Prostate gland (tissue), 2 donors: ENCODE measurements at regions not wholly inside any gene's neighbourhood (a gene's known extent, or its start where the extent isn't known, plus 50 kb on each side); places are given as distances from the start of the nearest gene placed in this dataset.

Source experiments
- POLR2A ChIP-seq: fragments of 450-650 bp; IDR thresholded peaks from one replicate; pipeline ENCODE4 v1.6.1; 2016; ENCODE audit warnings: antibody characterized with exemption, mild to moderate bottlenecking
- POLR2AphosphoS5 ChIP-seq: sonication (generic); formaldehyde crosslinking; IDR thresholded peaks from one replicate; pipeline ENCODE4 v1.6.1; 2017; ENCODE audit warnings: antibody characterized with exemption
- TF ChIP-seq, protein P1 (sequence below), 4 experiments: fragments of 200-600 bp in 2 of 4; fragments of 450-650 bp in 2 of 4; sonication (generic) in 2 of 4; IDR thresholded peaks; 1 replicate in 3 of 4; 2 replicates in 1 of 4; pipeline ENCODE4 v1.5.1; 2016 to 2019; ENCODE audit warnings: antibody characterized with exemption in 4 of 4, mild to moderate bottlenecking in 2 of 4, moderate library complexity in 2 of 4

DNA sequence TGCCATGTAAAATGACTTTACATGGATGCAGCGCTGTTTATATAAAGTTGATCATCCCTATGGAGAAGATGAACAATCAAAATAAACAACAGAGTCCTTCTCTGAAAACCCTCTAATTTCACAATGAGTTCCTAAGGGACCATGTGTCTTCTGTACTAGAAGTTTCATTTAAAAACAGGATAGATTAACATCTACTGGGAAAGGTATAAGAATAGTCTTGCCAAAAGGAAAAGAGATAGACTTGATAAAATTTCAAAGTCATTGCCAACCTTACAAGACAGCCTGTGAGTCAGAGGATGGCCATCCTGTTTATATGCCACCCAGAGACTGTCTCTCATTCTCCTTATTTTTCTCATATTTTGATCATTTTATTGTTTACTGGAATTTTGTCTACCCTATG lies 367.1 kb upstream of the PDE4D start:
- TF ChIP-seq, protein P1, sequence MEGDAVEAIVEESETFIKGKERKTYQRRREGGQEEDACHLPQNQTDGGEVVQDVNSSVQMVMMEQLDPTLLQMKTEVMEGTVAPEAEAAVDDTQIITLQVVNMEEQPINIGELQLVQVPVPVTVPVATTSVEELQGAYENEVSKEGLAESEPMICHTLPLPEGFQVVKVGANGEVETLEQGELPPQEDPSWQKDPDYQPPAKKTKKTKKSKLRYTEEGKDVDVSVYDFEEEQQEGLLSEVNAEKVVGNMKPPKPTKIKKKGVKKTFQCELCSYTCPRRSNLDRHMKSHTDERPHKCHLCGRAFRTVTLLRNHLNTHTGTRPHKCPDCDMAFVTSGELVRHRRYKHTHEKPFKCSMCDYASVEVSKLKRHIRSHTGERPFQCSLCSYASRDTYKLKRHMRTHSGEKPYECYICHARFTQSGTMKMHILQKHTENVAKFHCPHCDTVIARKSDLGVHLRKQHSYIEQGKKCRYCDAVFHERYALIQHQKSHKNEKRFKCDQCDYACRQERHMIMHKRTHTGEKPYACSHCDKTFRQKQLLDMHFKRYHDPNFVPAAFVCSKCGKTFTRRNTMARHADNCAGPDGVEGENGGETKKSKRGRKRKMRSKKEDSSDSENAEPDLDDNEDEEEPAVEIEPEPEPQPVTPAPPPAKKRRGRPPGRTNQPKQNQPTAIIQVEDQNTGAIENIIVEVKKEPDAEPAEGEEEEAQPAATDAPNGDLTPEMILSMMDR (IDR thresholded peaks at IDR 0.05), result no peak
- no peak for TF ChIP-seq POLR2A
- TF ChIP-seq POLR2AphosphoS5, result no peak
